SH-SY5Y (cell line): ENCODE measurements at regions not wholly inside any gene's neighbourhood (a gene's known extent, or its start where the extent isn't known, plus 50 kb on each side); places are given as distances from the start of the nearest gene placed in this dataset.

Source experiments
- GATA2 ChIP-seq: IDR thresholded peaks from 2 replicates; pipeline ENCODE4 v1.6.1; 2011; ENCODE audit warnings: mild to moderate bottlenecking, low read depth, low read length
- GATA3 ChIP-seq: IDR thresholded peaks from 2 replicates; pipeline ENCODE4 v1.6.1; 2011; ENCODE audit warnings: low read depth, mild to moderate bottlenecking, low read length, moderate library complexity

DNA sequence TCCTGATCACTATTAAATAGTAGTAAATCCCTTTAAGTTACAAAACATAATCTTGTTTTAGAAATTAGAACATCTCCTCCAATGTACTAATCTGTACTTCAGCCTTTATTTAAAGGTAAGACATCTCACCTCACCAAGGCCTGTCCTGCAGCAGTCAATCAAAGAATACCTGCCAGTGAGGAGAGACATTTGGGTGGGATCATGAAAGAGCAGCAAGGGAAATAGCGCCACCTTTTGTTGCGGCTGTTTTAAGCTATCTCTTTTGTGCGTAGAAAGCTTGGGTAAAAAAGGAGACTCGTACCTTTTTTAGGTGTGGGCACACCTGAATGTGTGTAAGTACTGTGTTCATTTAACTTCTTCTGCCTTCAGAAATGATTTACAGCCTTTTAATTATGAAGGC is 117.8 kb upstream of the TMTC1 start:
- TF ChIP-seq GATA2: no peak
- TF ChIP-seq GATA3: no peak
